ENCODE measurements at regions not wholly inside any gene's neighbourhood (a gene's known extent, or its start where the extent isn't known, plus 50 kb on each side); places are given as distances from the start of the nearest gene placed in this dataset.
"Not testable (repeated sequence)": the region's sequence is repeated elsewhere in the genome, so short reads cannot be mapped to it uniquely, and the experiment has no call there.

DNA sequence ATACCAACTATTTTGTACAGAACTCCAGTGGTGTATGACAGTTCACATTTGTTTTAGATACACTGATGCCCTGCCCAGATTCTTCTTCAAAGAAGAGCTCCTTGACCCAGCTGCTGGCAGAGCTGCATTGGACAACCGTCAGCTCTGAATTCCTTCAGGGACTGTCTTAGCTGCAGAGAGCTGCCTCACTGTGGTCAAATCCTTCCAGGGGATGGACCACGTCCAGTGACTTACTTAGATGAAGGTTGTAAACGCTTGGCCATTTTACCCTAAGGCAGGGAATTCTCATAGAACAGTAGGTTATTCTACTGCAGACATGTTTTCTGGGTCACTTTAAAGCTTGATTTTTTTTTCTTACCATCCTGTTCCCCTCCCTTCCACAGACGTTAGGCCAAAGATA, 905.0 kb upstream of the ATXN7L3B start:
- DNase-seq (ENCODE audit: low read depth in 4 of 4, low spot score in 3 of 4): no peak

GRCh38 chr12:73639397-73639796, 898.2 kb upstream of the ATXN7L3B start:
- not testable (repeated sequence) for DNase-seq (ENCODE audit: low read depth in 4 of 4, low spot score in 3 of 4)

DNA sequence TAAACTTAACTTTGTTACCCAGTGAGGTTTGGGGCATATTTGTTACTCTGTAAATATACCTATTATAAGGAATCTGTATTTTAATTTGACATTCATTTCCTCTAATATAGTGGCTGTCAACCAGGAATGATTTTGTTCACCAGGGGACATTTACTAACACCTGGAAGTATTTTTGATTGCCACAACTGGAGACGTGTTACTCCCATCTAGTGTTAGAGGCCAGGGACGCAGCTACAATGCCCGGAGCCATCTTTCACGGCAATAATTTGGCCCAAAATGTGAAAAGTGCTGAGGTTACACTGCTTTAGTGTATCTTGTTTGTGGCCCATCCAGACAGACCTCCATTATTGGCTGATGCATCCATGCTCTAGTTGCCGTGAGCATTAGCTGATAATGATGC, 881.3 kb upstream of the ATXN7L3B start:
- DNase-seq (ENCODE audit: low read depth in 4 of 4, low spot score in 3 of 4): no peak

DNA sequence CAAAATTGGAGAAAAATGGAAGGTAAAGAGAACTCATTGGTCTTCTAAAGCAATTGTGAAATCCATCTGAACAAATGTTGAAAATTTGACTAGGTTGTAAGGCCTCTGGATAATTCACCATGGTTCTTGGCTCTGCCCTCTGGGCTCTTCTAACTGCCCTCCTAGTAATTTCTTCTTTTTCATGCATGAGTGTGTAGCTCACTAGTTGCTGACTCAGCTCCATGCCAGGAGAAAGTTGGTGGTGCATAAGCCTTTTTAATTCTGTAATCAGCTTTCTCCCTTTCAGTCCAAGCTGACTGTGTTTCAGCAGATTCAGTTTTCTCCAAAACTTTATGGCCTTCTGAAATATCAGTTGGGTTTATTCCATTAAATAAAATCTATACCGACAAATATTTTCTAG, 877.8 kb upstream of the ATXN7L3B start:
- DNase-seq (ENCODE audit: low read depth in 4 of 4, low spot score in 3 of 4): no peak

DNA sequence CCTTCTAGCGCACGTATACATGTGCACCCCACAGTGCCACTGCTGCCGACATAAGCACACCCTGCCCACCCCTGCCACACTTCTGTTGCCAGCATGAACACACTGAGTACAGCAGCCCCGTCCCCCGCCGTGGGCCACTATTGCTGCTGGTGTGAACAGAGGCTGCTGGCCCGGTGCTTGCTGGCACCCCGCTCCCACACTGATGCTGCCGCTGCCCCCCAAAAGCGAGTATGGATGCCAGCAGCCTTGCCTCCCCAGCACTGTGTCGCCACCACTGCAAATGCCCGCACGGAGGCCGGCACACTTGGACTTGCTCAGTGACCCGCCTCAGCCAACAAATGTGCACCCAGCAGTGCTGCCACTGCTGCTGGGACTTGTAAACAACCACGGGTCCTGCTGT, 872.4 kb upstream of the ATXN7L3B start:
- DNase-seq (ENCODE audit: low read depth in 4 of 4, low spot score in 3 of 4): no peak

DNA sequence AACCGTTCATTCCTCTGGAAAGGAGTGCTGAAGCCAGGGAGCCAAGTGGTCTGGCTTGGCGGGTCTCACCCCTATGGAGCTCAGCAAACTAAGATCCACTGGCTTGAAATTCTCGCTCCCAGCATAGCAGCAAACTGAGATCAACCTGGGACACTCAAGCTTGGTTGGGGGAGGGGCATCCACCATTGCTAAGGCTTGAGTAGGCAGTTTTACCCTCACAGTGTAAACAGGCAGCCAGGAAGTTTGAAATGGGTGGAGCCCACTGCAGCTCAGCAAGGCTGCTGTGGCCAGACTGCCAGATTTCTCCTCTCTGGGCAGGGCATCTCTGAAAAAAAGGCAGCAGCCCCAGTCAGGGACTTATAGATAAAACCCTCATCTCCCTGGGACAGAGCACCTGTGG, 866.1 kb upstream of the ATXN7L3B start:
- DNase-seq (ENCODE audit: low read depth in 4 of 4, low spot score in 3 of 4): not testable (repeated sequence)

- no peak for DNase-seq (ENCODE audit: low read depth in 4 of 4, low spot score in 3 of 4)
These were observed 859.9 kb upstream of the ATXN7L3B start for GRCh38 chr12:73677520-73678291.

- no peak for DNase-seq (ENCODE audit: low read depth in 4 of 4, low spot score in 3 of 4)
These were observed 859.3 kb upstream of the ATXN7L3B start for GRCh38 chr12:73678335-73678734.

DNA sequence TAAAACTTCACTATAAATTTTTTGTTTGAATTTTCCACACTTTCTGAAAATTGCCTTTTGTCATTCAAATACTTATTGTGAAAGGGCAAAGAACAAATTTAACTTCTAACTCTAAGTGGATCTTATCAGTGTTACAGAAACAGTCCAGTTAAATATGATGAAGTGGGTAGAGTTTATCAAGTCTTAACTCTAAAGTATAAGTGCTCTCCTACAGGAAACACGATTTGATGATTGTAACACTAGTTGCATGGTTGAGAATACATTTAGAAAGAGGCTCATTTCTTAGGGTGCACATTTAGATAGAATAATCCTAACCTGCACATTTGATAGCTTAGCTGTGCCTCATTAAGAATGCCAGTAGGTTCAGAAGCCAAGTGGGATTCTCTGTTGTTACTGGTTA, 838.3 kb upstream of the ATXN7L3B start:
- DNase-seq (ENCODE audit: low read depth in 4 of 4, low spot score in 3 of 4): no peak

DNA sequence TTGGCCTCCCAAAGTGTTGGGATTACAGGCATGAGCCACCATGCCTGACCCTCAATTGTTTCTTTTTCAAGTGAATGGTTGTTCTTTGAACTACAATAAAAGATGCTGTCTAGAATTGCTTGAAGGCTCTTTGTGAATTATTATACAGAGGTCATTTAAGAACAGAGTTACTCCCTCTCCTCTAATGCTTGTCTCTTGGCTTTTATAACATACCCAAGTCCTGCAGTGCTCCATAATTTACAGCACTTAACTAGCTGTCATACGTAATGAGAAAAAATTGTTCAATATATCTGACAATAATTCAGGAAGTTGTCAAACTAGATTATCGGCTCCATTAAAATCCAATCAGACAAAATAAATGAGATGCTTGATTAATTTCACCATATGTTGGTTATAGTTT, 823.0 kb upstream of the ATXN7L3B start:
- no peak for DNase-seq (ENCODE audit: low read depth in 4 of 4, low spot score in 3 of 4)

GRCh38 chr12:73716143-73716542, 821.5 kb upstream of the ATXN7L3B start:
- not testable (repeated sequence) for DNase-seq (ENCODE audit: low read depth in 4 of 4, low spot score in 3 of 4)

DNA sequence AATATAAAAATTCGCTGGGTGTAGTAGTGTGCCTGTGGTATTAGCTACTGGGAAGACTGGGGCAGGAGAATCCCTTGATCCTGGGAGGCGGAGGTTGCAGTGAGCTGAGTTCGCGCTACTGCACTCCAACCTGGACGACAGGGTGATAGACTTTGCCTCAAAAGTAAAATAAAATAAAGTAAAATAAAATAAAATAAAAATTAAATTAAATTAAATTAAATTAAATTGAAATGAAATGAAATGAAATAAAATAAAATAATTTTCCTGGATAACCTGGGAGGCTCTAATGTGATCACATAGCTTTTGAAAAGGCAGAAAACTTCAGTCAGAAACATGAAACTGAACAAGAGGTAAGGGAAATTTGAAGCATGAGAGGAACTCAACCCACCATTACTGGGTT, 818.4 kb upstream of the ATXN7L3B start:
- no peak for DNase-seq (ENCODE audit: low read depth in 4 of 4, low spot score in 3 of 4)

DNA sequence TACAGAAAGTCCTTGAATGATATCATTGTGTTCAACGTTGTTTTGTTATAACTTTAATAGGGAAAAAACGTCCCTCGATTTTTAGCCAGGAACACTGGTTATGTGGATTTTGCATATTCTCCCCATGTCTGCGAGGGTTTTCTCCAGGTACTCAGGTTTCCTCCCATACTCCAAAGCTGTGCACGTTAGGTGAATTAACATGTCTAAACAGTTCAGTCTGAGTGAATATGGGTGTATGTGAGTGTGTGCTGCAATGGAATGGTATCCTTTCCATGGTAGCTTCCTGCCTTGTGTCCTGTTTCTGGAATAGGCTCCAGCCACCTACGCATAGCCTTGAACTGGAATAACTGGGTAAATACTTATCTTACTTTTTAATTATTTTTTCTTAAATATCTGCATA, 810.8 kb upstream of the ATXN7L3B start:
- DNase-seq (ENCODE audit: low read depth in 4 of 4, low spot score in 3 of 4): no peak

DNA sequence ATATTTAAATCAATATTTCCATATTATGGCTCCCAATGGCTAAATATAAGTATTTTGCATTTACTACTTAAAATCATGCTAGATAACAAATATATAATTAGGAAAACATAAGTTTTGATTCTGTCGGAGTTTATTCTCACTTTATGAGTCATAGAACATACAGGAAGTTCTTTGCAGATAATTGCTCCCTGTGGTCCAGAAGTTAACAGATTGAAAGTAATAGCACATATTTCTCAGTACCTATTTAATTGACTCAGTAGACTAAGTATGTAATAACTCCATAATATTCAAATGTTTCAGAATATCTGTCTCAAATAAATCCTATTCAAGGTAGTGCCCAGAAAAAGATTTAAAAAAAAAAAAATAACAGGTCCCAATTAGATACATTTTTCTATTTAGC, 806.0 kb upstream of the ATXN7L3B start:
- no peak for DNase-seq (ENCODE audit: low read depth in 4 of 4, low spot score in 3 of 4)

DNA sequence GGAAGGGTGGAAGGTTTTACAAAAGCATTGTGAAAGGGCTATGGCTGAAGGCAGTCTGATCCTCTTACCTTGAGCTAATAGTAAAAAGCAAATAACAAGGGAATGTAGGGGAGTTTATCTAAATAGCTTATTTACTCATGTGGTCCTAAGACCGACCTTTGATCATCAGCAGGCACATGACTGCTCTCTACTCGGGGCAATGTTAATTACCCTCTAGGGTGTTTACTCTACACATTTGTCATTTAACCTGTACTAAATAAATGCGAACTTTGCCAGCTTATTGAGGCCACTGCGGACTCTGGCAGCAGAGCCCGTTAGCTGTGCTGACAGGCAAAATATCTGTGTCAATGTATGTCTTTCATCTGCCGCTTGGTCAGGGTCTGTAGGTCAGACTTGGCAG, 768.3 kb upstream of the ATXN7L3B start:
- no peak for DNase-seq (ENCODE audit: low read depth in 4 of 4, low spot score in 3 of 4)

- no peak for DNase-seq (ENCODE audit: low read depth in 4 of 4, low spot score in 3 of 4)
These were observed 739.1 kb upstream of the ATXN7L3B start for GRCh38 chr12:73798523-73798922.

- no peak for DNase-seq (ENCODE audit: low read depth in 4 of 4, low spot score in 3 of 4)
These were observed 722.5 kb upstream of the ATXN7L3B start for GRCh38 chr12:73815072-73815645.

DNA sequence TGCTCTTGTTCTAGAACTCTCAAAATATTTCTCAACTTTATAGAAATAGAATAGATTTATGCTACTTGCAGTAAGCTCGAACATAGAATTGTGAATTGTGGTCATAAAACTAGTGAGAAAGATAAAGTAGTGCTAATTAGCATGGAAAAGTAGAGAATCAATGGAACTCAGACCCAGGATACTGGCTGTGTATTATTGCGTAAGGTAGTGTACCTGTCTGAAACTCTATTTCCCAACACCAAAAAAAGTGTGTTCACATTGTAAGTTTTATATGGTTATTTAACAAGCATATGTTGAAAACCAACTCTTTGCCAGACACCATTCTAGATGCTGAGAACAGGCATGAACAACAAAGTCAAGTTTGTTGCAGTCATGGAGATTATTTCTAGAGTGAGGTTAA, 720.5 kb upstream of the ATXN7L3B start:
- no peak for DNase-seq (ENCODE audit: low read depth in 4 of 4, low spot score in 3 of 4)

DNA sequence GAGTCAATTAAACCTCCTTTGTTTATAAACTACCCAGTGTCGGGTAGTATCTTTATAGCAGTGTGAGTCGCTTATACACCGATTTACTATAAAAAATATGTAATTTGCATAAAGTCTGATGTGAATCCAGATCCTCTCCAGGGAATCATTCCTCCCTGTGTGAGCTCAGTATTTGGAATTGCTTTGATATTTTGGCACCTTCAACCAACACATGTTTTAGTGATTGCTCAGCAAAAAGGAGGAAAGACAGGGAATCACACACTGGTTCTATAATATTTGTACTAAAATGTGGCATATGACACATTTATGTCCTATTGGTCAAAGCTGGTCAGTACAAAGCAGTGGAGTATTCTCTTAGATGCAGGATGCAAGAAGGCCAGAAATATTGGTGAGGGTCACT, 703.9 kb upstream of the ATXN7L3B start:
- DNase-seq (ENCODE audit: low read depth in 4 of 4, low spot score in 3 of 4): no peak

DNA sequence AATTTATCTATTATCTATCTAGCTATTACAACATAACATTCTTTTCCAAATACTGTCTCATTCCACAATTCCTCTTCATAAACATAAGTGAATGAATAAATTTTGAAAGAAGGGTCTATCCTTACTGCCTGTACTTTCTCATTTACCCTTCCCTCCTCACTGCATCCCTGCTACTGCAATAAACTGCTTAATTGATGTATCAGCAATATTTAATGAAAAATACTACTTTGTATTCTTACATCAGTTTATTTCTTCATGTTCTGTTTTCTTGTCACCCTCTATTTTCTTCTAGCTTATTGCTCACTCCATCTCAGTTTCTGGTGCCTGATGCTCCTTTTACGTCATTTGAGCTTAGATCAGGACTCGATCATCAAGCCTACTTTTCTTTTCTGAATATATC, 695.7 kb upstream of the ATXN7L3B start:
- no peak for DNase-seq (ENCODE audit: low read depth in 4 of 4, low spot score in 3 of 4)

GRCh38 chr12:73863546-73863945, 674.1 kb upstream of the ATXN7L3B start:
- DNase-seq (ENCODE audit: low read depth in 4 of 4, low spot score in 3 of 4): no peak

GRCh38 chr12:73867147-73867546, 670.5 kb upstream of the ATXN7L3B start:
- DNase-seq (ENCODE audit: low read depth in 4 of 4, low spot score in 3 of 4): no peak

GRCh38 chr12:73877291-73877690, 660.3 kb upstream of the ATXN7L3B start:
- not testable (repeated sequence) for DNase-seq (ENCODE audit: low read depth in 4 of 4, low spot score in 3 of 4)

Measured in left renal pelvis (tissue), 4 donors.